Glutamatergic neuron (in vitro differentiated cells): ENCODE measurements at regions not wholly inside any gene's neighbourhood (a gene's known extent, or its start where the extent isn't known, plus 50 kb on each side); places are given as distances from the start of the nearest gene placed in this dataset.
"Not testable (repeated sequence)": the region's sequence is repeated elsewhere in the genome, so short reads cannot be mapped to it uniquely, and the experiment has no call there.

ENCODE experiments used
- DNase-seq: peaks from one replicate; pipeline ENCODE4 v3.0.0; 2022
- H3K27ac Mint-ChIP-seq: one replicate; pipeline ENCODE4 v1.8.0; 2020; ENCODE audit warnings: mild to moderate bottlenecking, mixed read lengths, inconsistent platforms; ENCODE audit not compliant: unreplicated experiment
- H3K27me3 Mint-ChIP-seq: one replicate; pipeline ENCODE4 v1.8.0; 2020; ENCODE audit warnings: mild to moderate bottlenecking, moderate library complexity, mixed read lengths, inconsistent platforms; ENCODE audit not compliant: unreplicated experiment
- H3K36me3 Mint-ChIP-seq: one replicate; pipeline ENCODE4 v1.8.0; 2020; ENCODE audit warnings: mild to moderate bottlenecking, mixed read lengths, inconsistent platforms; ENCODE audit not compliant: unreplicated experiment
- H3K4me1 Mint-ChIP-seq: one replicate; pipeline ENCODE4 v1.8.0; 2020; ENCODE audit warnings: mild to moderate bottlenecking, low read depth, mixed read lengths, inconsistent platforms; ENCODE audit not compliant: unreplicated experiment
- H3K4me3 Mint-ChIP-seq: one replicate; pipeline ENCODE4 v1.8.0; 2020; ENCODE audit warnings: mild to moderate bottlenecking, mixed read lengths, inconsistent platforms; ENCODE audit not compliant: unreplicated experiment
- H3K9me3 Mint-ChIP-seq: one replicate; pipeline ENCODE4 v1.8.0; 2020; ENCODE audit warnings: mild to moderate bottlenecking, moderate library complexity, mixed read lengths, inconsistent platforms; ENCODE audit not compliant: unreplicated experiment
- CTCF ChIP-seq: fragments of 200-600 bp; sonication (generic); IDR thresholded peaks from one replicate; pipeline ENCODE4 v1.5.0; 2021; ENCODE audit not compliant: partially characterized antibody, unreplicated experiment

- no peaks in the 10 kb centered on the region for H3K9me3 Mint-ChIP-seq
- no peaks in the 10 kb centered on the region for H3K36me3 Mint-ChIP-seq
- no peaks in the 10 kb centered on the region for H3K27me3 Mint-ChIP-seq
- no peak overlapping the region for H3K4me3 Mint-ChIP-seq
- no peaks in the 10 kb centered on the region for H3K4me1 Mint-ChIP-seq
- TF ChIP-seq CTCF: no peak
- no peak for DNase-seq
- no peak overlapping the region for H3K27ac Mint-ChIP-seq
Observed at GRCh38 chr11:23932485-23932898, 564.4 kb upstream of the LUZP2 start.

- no peak for DNase-seq
- no peaks in the 10 kb centered on the region for H3K4me1 Mint-ChIP-seq
- no peaks in the 10 kb centered on the region for H3K27me3 Mint-ChIP-seq
- no peak for TF ChIP-seq CTCF
- H3K9me3 Mint-ChIP-seq: no peaks in the 10 kb centered on the region
- no peak overlapping the region for H3K4me3 Mint-ChIP-seq
- H3K36me3 Mint-ChIP-seq: no peaks in the 10 kb centered on the region
- H3K27ac Mint-ChIP-seq: no peak overlapping the region
Observed at GRCh38 chr11:23933721-23934120, 563.1 kb upstream of the LUZP2 start.

DNA sequence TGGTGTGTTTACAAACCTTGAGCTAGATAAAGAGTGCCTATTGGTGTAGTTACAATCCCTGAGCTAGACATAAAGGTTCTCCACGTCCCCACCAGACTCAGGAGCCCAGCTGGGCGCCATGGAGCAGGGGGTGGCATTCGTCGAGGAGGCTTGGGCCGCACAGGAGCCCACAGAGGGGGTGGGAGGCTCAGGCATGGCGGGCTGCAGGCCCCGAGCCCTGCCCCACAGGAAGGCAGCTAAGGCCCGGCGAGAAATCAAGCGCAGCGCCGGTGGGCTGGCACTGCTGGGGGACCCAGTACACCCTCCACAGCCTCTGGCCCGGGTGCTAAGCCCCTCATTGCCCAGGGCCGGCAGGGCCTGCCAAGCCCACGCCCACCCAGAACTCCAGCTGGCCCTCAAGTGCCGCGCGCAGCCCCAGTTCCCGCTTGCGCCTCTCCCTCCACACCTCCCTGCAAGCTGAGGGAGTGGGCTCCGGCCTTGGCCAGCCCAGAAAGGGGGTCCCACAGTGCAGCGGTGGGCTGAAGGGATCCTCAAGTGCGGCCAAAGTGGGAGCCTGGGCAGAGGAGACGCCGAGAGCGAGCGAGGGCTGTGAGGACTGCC is 562.1 kb upstream of the LUZP2 start:
- not testable (repeated sequence) for H3K4me1 Mint-ChIP-seq, DNase-seq, H3K4me3 Mint-ChIP-seq, H3K27me3 Mint-ChIP-seq, H3K27ac Mint-ChIP-seq, H3K36me3 Mint-ChIP-seq, H3K9me3 Mint-ChIP-seq

DNA sequence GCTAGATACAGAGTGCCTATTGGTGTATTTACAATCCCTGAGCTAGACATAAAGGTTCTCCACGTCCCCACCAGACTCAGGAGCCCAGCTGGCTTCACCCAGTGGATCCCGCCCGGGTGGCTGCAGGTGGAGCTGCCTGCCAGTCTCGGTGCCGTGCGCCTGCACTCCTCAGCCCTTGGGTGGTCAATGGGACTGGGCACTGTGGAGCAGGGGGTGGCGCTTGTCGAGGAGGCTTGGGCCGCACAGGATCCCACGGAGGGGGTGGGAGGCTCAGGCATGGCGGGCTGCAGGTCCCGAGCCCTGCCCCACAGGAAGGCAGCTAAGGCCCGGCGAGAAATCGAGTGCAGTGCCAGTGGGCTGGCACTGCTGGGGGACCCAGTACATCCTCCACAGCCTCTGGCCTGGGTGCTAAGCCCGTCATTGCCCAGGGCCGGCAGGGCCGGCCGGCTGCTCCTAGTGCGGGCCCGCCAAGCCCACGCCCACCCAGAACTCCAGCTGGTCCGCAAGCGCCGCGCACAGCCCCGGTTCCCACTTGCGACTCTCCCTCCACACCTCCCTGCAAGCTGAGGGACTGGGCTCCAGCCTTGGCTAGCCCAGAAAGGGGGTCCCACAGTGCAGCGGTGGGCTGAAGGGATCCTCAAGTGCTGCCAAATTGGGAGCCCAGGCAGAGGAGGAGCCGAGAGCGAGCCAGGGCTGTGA is 554.6 kb upstream of the LUZP2 start:
- not testable (repeated sequence) for H3K4me1 Mint-ChIP-seq, DNase-seq, H3K27me3 Mint-ChIP-seq, H3K4me3 Mint-ChIP-seq, H3K9me3 Mint-ChIP-seq, H3K27ac Mint-ChIP-seq, H3K36me3 Mint-ChIP-seq

GRCh38 chr11:23944923-23945322 is 551.9 kb upstream of the LUZP2 start:
- no peaks in the 10 kb centered on the region for H3K36me3 Mint-ChIP-seq
- peaks cover 4% of the 10 kb centered on the region for H3K4me1 Mint-ChIP-seq
- no peak overlapping the region for H3K4me3 Mint-ChIP-seq
- no peak for DNase-seq
- no peak for TF ChIP-seq CTCF
- peaks cover 3% of the 10 kb centered on the region for H3K9me3 Mint-ChIP-seq
- no peaks in the 10 kb centered on the region for H3K27me3 Mint-ChIP-seq
- H3K27ac Mint-ChIP-seq: no peak overlapping the region

- H3K4me1 Mint-ChIP-seq: peaks cover 4% of the 10 kb centered on the region
- H3K9me3 Mint-ChIP-seq: no peaks in the 10 kb centered on the region
- H3K36me3 Mint-ChIP-seq: no peaks in the 10 kb centered on the region
- no peak overlapping the region for H3K4me3 Mint-ChIP-seq
- H3K27ac Mint-ChIP-seq: no peak overlapping the region
- TF ChIP-seq CTCF: no peak
- H3K27me3 Mint-ChIP-seq: no peaks in the 10 kb centered on the region
- DNase-seq: no peak
Observed at GRCh38 chr11:23947883-23948282, 549.0 kb upstream of the LUZP2 start.
